Neural crest cell (in vitro differentiated cells): ENCODE measurements at regions not wholly inside any gene's neighbourhood (a gene's known extent, or its start where the extent isn't known, plus 50 kb on each side); places are given as distances from the start of the nearest gene placed in this dataset.
"Not testable (repeated sequence)": the region's sequence is repeated elsewhere in the genome, so short reads cannot be mapped to it uniquely, and the experiment has no call there.

Source experiments
- DNase-seq: peaks from one replicate; pipeline ENCODE4 v3.0.0; 2021; ENCODE audit warnings: low read depth, mixed read lengths, low spot score
- H3K27ac Mint-ChIP-seq: one replicate; pipeline ENCODE4 v1.8.0; 2021; ENCODE audit warnings: mild to moderate bottlenecking, mixed read lengths; ENCODE audit not compliant: unreplicated experiment
- H3K27me3 Mint-ChIP-seq: 2 replicates; pipeline ENCODE4 v1.8.0; 2021; ENCODE audit warnings: low read depth, mild to moderate bottlenecking, mixed read lengths
- H3K36me3 Mint-ChIP-seq: 2 replicates; pipeline ENCODE4 v1.8.0; 2021; ENCODE audit warnings: low read depth, mild to moderate bottlenecking, mixed read lengths
- H3K4me1 Mint-ChIP-seq: 2 replicates; pipeline ENCODE4 v1.8.0; 2021; ENCODE audit warnings: mixed read lengths
- H3K4me3 Mint-ChIP-seq: one replicate; pipeline ENCODE4 v1.8.0; 2021; ENCODE audit warnings: mild to moderate bottlenecking, mixed read lengths
- H3K9me3 Mint-ChIP-seq: 2 replicates; pipeline ENCODE4 v1.8.0; 2021; ENCODE audit warnings: mixed read lengths
- CTCF ChIP-seq: fragments of 200-600 bp; sonication (generic); conservative IDR thresholded peaks from 2 replicates; pipeline ENCODE4 v1.5.0; 2021; ENCODE audit warnings: antibody characterized with exemption, mild to moderate bottlenecking

- Mint-ChIP-seq H3K27ac (no peak overlapping the region), H3K4me1 (peaks cover 35% of the 10 kb centered on the region)
Measured at GRCh38 chr9:95785209-95785608, 90.3 kb upstream of the ERCC6L2 start.

GRCh38 chr9:95784318-95784717, 91.2 kb upstream of the ERCC6L2 start:
- Mint-ChIP-seq H3K9me3 (no peaks in the 10 kb centered on the region), H3K27ac (no peak overlapping the region), H3K4me1 (peaks cover 37% of the 10 kb centered on the region), H3K36me3 (no peaks in the 10 kb centered on the region), H3K27me3 (no peaks in the 10 kb centered on the region), H3K4me3 (no peak overlapping the region)
- TF ChIP-seq CTCF: no peak
- no peak for DNase-seq

More at GRCh38 chr9:95785209-95785608, 90.3 kb upstream of the ERCC6L2 start:
- no peaks in the 10 kb centered on the region for H3K27me3 Mint-ChIP-seq
- no peak for TF ChIP-seq CTCF
- no peaks in the 10 kb centered on the region for H3K9me3 Mint-ChIP-seq
- no peaks in the 10 kb centered on the region for H3K36me3 Mint-ChIP-seq
- no peak for DNase-seq
- no peak overlapping the region for H3K4me3 Mint-ChIP-seq

GRCh38 chr9:95783426-95783975, 92.0 kb upstream of the ERCC6L2 start:
- no peaks in the 10 kb centered on the region for H3K9me3 Mint-ChIP-seq
- no peak for DNase-seq
- no peaks in the 10 kb centered on the region for H3K36me3 Mint-ChIP-seq
- peak overlapping the region; percentile 50 for H3K27ac Mint-ChIP-seq
- no peak overlapping the region for H3K4me3 Mint-ChIP-seq
- no peak for TF ChIP-seq CTCF
- H3K27me3 Mint-ChIP-seq: no peaks in the 10 kb centered on the region
- peaks cover 36% of the 10 kb centered on the region for H3K4me1 Mint-ChIP-seq

GRCh38 chr9:95780751-95781150, 94.7 kb upstream of the ERCC6L2 start:
- no peak overlapping the region for H3K27ac Mint-ChIP-seq
- DNase-seq: no peak
- TF ChIP-seq CTCF: no peak
- peaks cover 42% of the 10 kb centered on the region for H3K4me1 Mint-ChIP-seq
- H3K4me3 Mint-ChIP-seq: no peak overlapping the region
- H3K36me3 Mint-ChIP-seq: no peaks in the 10 kb centered on the region
- no peaks in the 10 kb centered on the region for H3K9me3 Mint-ChIP-seq
- H3K27me3 Mint-ChIP-seq: peaks cover 2% of the 10 kb centered on the region

- TF ChIP-seq CTCF: no peak
- peak overlapping the region; percentile 66 for H3K27ac Mint-ChIP-seq
- no peaks in the 10 kb centered on the region for H3K36me3 Mint-ChIP-seq
- H3K27me3 Mint-ChIP-seq: peaks cover 4% of the 10 kb centered on the region
- no peak overlapping the region for H3K4me3 Mint-ChIP-seq
- H3K4me1 Mint-ChIP-seq: peaks cover 42% of the 10 kb centered on the region
- DNase-seq: no peak
- H3K9me3 Mint-ChIP-seq: no peaks in the 10 kb centered on the region
Measured at GRCh38 chr9:95780121-95780520, 95.4 kb upstream of the ERCC6L2 start.

GRCh38 chr9:95779597-95779996, 95.9 kb upstream of the ERCC6L2 start:
- H3K36me3 Mint-ChIP-seq, H3K27ac Mint-ChIP-seq, H3K4me3 Mint-ChIP-seq, H3K9me3 Mint-ChIP-seq, DNase-seq, H3K27me3 Mint-ChIP-seq: not testable (repeated sequence)
- H3K4me1 Mint-ChIP-seq: peaks cover 42% of the 10 kb centered on the region
